IMR-90 (cell line): ENCODE measurements at regions not wholly inside any gene's neighbourhood (a gene's known extent, or its start where the extent isn't known, plus 50 kb on each side); places are given as distances from the start of the nearest gene placed in this dataset.

Source experiments
- ATAC-seq: fragments of 200-7000 bp; cut with Tn5 transposase; 2 replicates; pipeline ENCODE4 v1.9.1; 2020; ENCODE audit warnings: low read depth, mild to moderate bottlenecking, moderate library complexity
- BruUV-seq: library from RNA; stranded (reverse); fragments of 400-500 nt; replicated peaks from 2 replicates; lab custom pipeline; 2021; lab: Mats Ljungman, UMichigan
- CTCF ChIA-PET: fragments of 300-600 bp; formaldehyde crosslinking; extraction: SDS; loops from one replicate; lab custom pipeline; 2021; ENCODE audit warnings: antibody characterized with exemption; lab: Yijun Ruan, JAX
- POLR2A ChIA-PET: fragments of 300-600 bp; sonication (Branson Sonifier 250); formaldehyde crosslinking; loops from one replicate; lab custom pipeline; 2022; ENCODE audit warnings: antibody characterized with exemption; ENCODE audit not compliant: unreplicated experiment; lab: Charles Lee
- DNase-seq: peaks from one replicate; pipeline ENCODE4 v3.0.0; 2013
- H2AFZ ChIP-seq: replicated peaks from 2 replicates; pipeline ENCODE3; 2013; ENCODE audit warnings: low read length, mild to moderate bottlenecking; ENCODE audit not compliant: poor library complexity
- H2AK5ac ChIP-seq: 2 replicates; pipeline ENCODE4 v1.6.1; 2013; ENCODE audit warnings: low read depth, low read length, inconsistent platforms
- H2AK9ac ChIP-seq: replicated peaks from 2 replicates; pipeline ENCODE3; 2013; ENCODE audit warnings: mild to moderate bottlenecking, low read depth, low read length, moderate library complexity; ENCODE audit not compliant: poor library complexity
- H2BK120ac ChIP-seq: 2 replicates; pipeline ENCODE4 v1.6.1; 2013; ENCODE audit warnings: low read depth, low read length, inconsistent platforms
- H2BK15ac ChIP-seq: 3 replicates; pipeline ENCODE4 v1.6.1; 2013; ENCODE audit warnings: low read depth, low read length, inconsistent platforms
- H2BK20ac ChIP-seq: 2 replicates; pipeline ENCODE4 v1.6.1; 2013; ENCODE audit warnings: low read depth, mild to moderate bottlenecking, inconsistent platforms, low read length, moderate library complexity
- H2BK5ac ChIP-seq: 2 replicates; pipeline ENCODE4 v1.6.1; 2013; ENCODE audit warnings: mild to moderate bottlenecking, low read depth, low read length, inconsistent platforms; ENCODE audit not compliant: poor library complexity, severe bottlenecking
- H3K14ac ChIP-seq: replicated peaks from 2 replicates; pipeline ENCODE4 v1.6.1; 2013; ENCODE audit warnings: low read depth, low read length, inconsistent platforms
- H3K18ac ChIP-seq: 2 replicates; pipeline ENCODE4 v1.6.1; 2013; ENCODE audit warnings: low read depth, low read length, control low read depth
- H3K23ac ChIP-seq: 2 replicates; pipeline ENCODE4 v1.6.1; 2013; ENCODE audit warnings: low read depth, low read length, inconsistent platforms
- H3K27ac ChIP-seq: 2 replicates; pipeline ENCODE4 v1.5.1; 2013; ENCODE audit warnings: mild to moderate bottlenecking, control low read depth, low read length; ENCODE audit not compliant: insufficient read depth
- H3K27me3 ChIP-seq: 2 replicates; pipeline ENCODE4 v1.6.1; 2013; ENCODE audit warnings: low read length; ENCODE audit not compliant: control insufficient read depth, insufficient read depth
- H3K36me3 ChIP-seq: 2 replicates; pipeline ENCODE4 v1.6.1; 2013; ENCODE audit warnings: low read length, mixed read lengths; ENCODE audit not compliant: control insufficient read depth, insufficient read depth
- H3K4ac ChIP-seq: 2 replicates; pipeline ENCODE4 v1.6.1; 2013; ENCODE audit warnings: low read depth, low read length, inconsistent platforms
- H3K4me1 ChIP-seq: 2 replicates; pipeline ENCODE4 v1.6.1; 2013; ENCODE audit warnings: low read length, mixed read lengths; ENCODE audit not compliant: control insufficient read depth, insufficient read depth
- H3K4me2 ChIP-seq: 2 replicates; pipeline ENCODE4 v1.6.1; 2013; ENCODE audit warnings: low read depth, mild to moderate bottlenecking, control low read depth, low read length, moderate library complexity
- H3K4me3 ChIP-seq: 2 replicates; pipeline ENCODE4 v1.5.1; 2013; ENCODE audit warnings: low read depth, mild to moderate bottlenecking, control low read depth, low read length, moderate library complexity; ENCODE audit not compliant: insufficient read depth
- H3K56ac ChIP-seq: 2 replicates; pipeline ENCODE4 v1.6.1; 2013; ENCODE audit warnings: low read length, inconsistent platforms; ENCODE audit not compliant: insufficient read depth; ENCODE audit errors: extremely low read depth
- H3K79me1 ChIP-seq, 2 experiments: 2 replicates each; pipeline ENCODE4 v1.6.1; 2013; ENCODE audit warnings: low read length in 2 of 2, inconsistent platforms in 1 of 2, low read depth in 1 of 2
- H3K9ac ChIP-seq: 2 replicates; pipeline ENCODE4 v1.6.1; 2013; ENCODE audit warnings: low read depth, low read length, control low read depth
- H3K9me1 ChIP-seq: 2 replicates; pipeline ENCODE4 v1.6.1; 2013; ENCODE audit warnings: low read length, inconsistent platforms; ENCODE audit not compliant: insufficient read depth
- H3K9me3 ChIP-seq: 2 replicates; pipeline ENCODE4 v1.6.1; 2013; ENCODE audit warnings: low read length; ENCODE audit not compliant: control insufficient read depth, insufficient read depth
- H4K20me1 ChIP-seq: 2 replicates; pipeline ENCODE4 v1.6.1; 2013; ENCODE audit warnings: low read length, inconsistent platforms; ENCODE audit not compliant: insufficient read depth
- H4K5ac ChIP-seq: 2 replicates; pipeline ENCODE4 v1.6.1; 2013; ENCODE audit warnings: mild to moderate bottlenecking, low read depth, low read length, control low read depth
- H4K8ac ChIP-seq, 2 experiments: 2 replicates each; pipeline ENCODE4 v1.6.1; 2013; ENCODE audit warnings: low read depth in 2 of 2, low read length in 2 of 2, control low read depth in 1 of 2, inconsistent platforms in 1 of 2
- H4K91ac ChIP-seq: 2 replicates; pipeline ENCODE4 v1.6.1; 2013; ENCODE audit warnings: low read depth, low read length, inconsistent platforms; ENCODE audit not compliant: insufficient read depth
- CHD1 ChIP-seq: IDR thresholded peaks from 2 replicates; pipeline ENCODE4 v1.6.1; 2012; ENCODE audit warnings: low read depth, low read length, improper control_type of control experiment
- NFE2L2 ChIP-seq: fragments of 150-350 bp; IDR thresholded peaks from 2 replicates; pipeline ENCODE4 v1.6.1; 2016; ENCODE audit warnings: low read depth, mild to moderate bottlenecking, low read length
- WGBS, 2 experiments: methylation state at CpG; one replicate each; pipeline versions ENCODE4 v1.1.5 to v1.1.7; 2013; ENCODE audit warnings: missing lambda C conversion rate in 2 of 2; ENCODE audit not compliant: insufficient read length in 1 of 2; ENCODE audit errors: extremely low coverage in 2 of 2; 5-methylcytosine and 5-hydroxymethylcytosine counted together
- dilution Hi-C: fragments of 300-500 bp; cut with HindIII; formaldehyde crosslinking; loops from one replicate; pipeline ENCODE4 v1.14.3; 2018; ENCODE audit warnings: low sequenced_read_pairs; ENCODE audit not compliant: unreplicated experiment
- in situ Hi-C: fragments of 300-500 bp; cut with MboI; formaldehyde crosslinking; loops from 3 replicates; pipeline ENCODE4 v1.14.3; 2019; ENCODE audit warnings: low sequenced_read_pairs, inconsistent platforms, mixed read lengths
- intact Hi-C: fragments of 100-400 bp; cut with micrococcal nuclease; formaldehyde crosslinking; loops from 2 replicates; pipeline ENCODE4 v1.10.0; 2022

DNA sequence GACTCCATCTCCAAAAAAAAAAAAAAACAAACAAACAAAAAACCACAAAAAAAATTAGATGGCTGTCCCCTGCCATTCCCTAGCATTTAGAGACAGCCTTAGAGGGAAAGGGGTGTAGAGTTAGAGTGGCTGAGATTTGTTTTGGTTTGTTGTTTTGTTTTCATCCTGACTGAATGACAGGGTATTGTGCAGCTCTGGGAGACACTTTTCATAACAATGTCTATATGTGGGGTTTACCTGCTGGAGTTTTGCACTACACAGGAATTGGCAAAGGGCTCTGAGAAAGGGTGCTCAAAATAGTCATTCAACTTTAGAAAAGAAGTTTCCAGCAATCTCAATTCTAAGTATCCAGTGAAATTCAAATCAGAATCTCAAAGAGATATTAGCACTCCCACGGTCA lies 732.5 kb upstream of the CHAC2 start:
- no peak for ATAC-seq
- no peaks in the 10 kb centered on the region for H4K20me1 ChIP-seq
- H4K5ac ChIP-seq = no peak overlapping the region
- H4K91ac ChIP-seq = no peak overlapping the region
- WGBS, 2 experiments = no CpG with 5 or more reads among the region's 1 CpG
- H2BK120ac ChIP-seq = peak overlapping the region; percentile 50
- H3K56ac ChIP-seq = no peak overlapping the region
- no peak for TF ChIP-seq CHD1
- TF ChIP-seq NFE2L2 = no peak
- H3K79me1 ChIP-seq = no peaks in the 10 kb centered on the region
- no peak overlapping the region; a peak in 1 of 4 replicates for H4K8ac ChIP-seq
- BruUV-seq = no TSS peak
- H3K27me3 ChIP-seq = no peaks in the 10 kb centered on the region
- no peak overlapping the region for H3K27ac ChIP-seq
- no peaks in the 10 kb centered on the region for H3K9me3 ChIP-seq
- no peak overlapping the region for H2AK5ac ChIP-seq
- H3K9me1 ChIP-seq = no peaks in the 10 kb centered on the region
- CTCF ChIA-PET = no interaction called here
- peak overlapping the region; percentile 52; the same call in 1 of the 2 replicates for H2BK20ac ChIP-seq
- intact Hi-C loops (no loop called here), in situ Hi-C loops (no loop called here), dilution Hi-C loops (no loop called here)
- no peak overlapping the region for H2AK9ac ChIP-seq
- H3K9ac ChIP-seq = no peak overlapping the region
- no peak overlapping the region for H3K4me2 ChIP-seq
- H3K18ac ChIP-seq = peak overlapping the region; percentile 6; the same call in 1 of the 2 replicates
- DNase-seq = no peak
- H2BK15ac ChIP-seq = no peak overlapping the region
- H3K23ac ChIP-seq = no peak overlapping the region
- H3K4me1 ChIP-seq = peaks cover 6% of the 10 kb centered on the region
- POLR2A ChIA-PET = no interaction called here
- H3K4me3 ChIP-seq = no peak overlapping the region
- peak overlapping the region; percentile 26; the same call in 1 of the 2 replicates for H3K4ac ChIP-seq
- H3K14ac ChIP-seq = no peak overlapping the region
- H2BK5ac ChIP-seq = no peak overlapping the region
- H2AFZ ChIP-seq = no peak overlapping the region
- no peaks in the 10 kb centered on the region for H3K36me3 ChIP-seq
